Upper lobe of left lung (tissue), 6 donors: ENCODE measurements at regions not wholly inside any gene's neighbourhood (a gene's known extent, or its start where the extent isn't known, plus 50 kb on each side); places are given as distances from the start of the nearest gene placed in this dataset.

ENCODE experiments used
- ATAC-seq, 2 donors: fragments of 200-7000 bp; cut with Tn5 transposase; one replicate each; pipeline ENCODE4 v1.9.1; 2022; ENCODE audit warnings: mild to moderate bottlenecking in 2 of 2, moderate library complexity in 2 of 2; ENCODE audit not compliant: low FRiP score in 2 of 2
- DNase-seq, 2 donors: peaks; one replicate each; pipeline ENCODE4 v3.0.0-alpha.2; 2019 to 2020
- H3K27ac ChIP-seq, 4 donors: fragments of 200-600 bp; sonication (generic); one replicate each; pipeline ENCODE4 v1.5.1; 2016 to 2019
- H3K27me3 ChIP-seq, 4 donors: fragments of 200-600 bp; sonication (generic); one replicate each; pipeline ENCODE4 v1.5.1; 2017 to 2019
- H3K36me3 ChIP-seq, 4 donors: fragments of 200-600 bp; sonication (generic); one replicate each; pipeline ENCODE4 v1.5.1; 2016 to 2019
- H3K4me1 ChIP-seq, 4 donors: fragments of 200-600 bp; sonication (generic); one replicate each; pipeline ENCODE4 v1.5.1; 2018 to 2019
- H3K4me3 ChIP-seq, 4 donors: fragments of 200-600 bp; sonication (generic); one replicate each; pipeline ENCODE4 v1.5.1; 2017 to 2019; ENCODE audit warnings: mild to moderate bottlenecking in 2 of 4, moderate library complexity in 1 of 4
- H3K9me3 ChIP-seq, 4 donors: fragments of 200-600 bp; sonication (generic); one replicate each; pipeline ENCODE4 v1.5.1; 2018 to 2019
- EP300 ChIP-seq, 4 donors: sonication (generic); formaldehyde crosslinking; IDR thresholded peaks; one replicate each; pipeline ENCODE4 v1.5.1; 2017; ENCODE audit warnings: antibody characterized with exemption in 4 of 4, control low read depth in 2 of 4
- POLR2A ChIP-seq, 4 donors: fragments of 450-650 bp; IDR thresholded peaks; one replicate each; pipeline ENCODE4 v1.5.1; 2016 to 2017; ENCODE audit warnings: antibody characterized with exemption in 4 of 4, mild to moderate bottlenecking in 2 of 4
- POLR2AphosphoS5 ChIP-seq, 2 donors: sonication (generic); formaldehyde crosslinking; IDR thresholded peaks; one replicate each; pipeline ENCODE4 v1.5.1; 2017; ENCODE audit warnings: antibody characterized with exemption in 2 of 2
- WGBS, 2 donors: methylation state at CpG; one replicate each; pipeline ENCODE4 v1.1.5; 2017 to 2018; 5-methylcytosine and 5-hydroxymethylcytosine counted together
- TF ChIP-seq, protein P1 (sequence below), 6 experiments: fragments of 450-650 bp in 4 of 6; fragments of 200-600 bp in 2 of 6; sonication (generic) in 2 of 6; IDR thresholded peaks; one replicate each; pipeline ENCODE4 v1.5.1; 2016 to 2019; ENCODE audit warnings: antibody characterized with exemption in 6 of 6
- donor health status: DM: no; HTN: no; CAD: no; lungs with moderate emphysema.
- donor health status: DM: no; HTN: yes; CAD: no; lungs with severe emphysema.

DNA sequence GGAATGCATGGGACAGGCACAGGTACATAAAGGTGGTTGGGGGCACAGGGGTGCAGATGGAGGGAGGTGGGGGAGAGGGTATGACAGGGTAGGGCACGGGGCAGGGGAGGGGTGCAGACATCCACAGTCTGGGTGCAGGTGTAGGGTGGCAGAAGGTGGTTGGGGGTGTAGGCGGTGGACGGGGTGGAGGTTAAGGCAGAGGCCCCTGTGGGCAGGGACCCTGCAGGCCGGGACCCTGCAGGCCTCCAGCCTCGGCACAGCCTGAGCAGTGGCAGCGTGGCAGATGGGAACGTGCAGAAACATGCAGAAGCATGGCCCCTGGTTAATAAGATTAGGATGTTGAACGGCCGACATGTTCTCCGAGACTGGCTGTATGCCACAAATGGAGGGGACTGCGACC, 115.2 kb downstream of the RBFOX3 start:
- ATAC-seq (no peak), DNase-seq (no peak)
- TF ChIP-seq POLR2AphosphoS5 (IDR thresholded peaks at IDR 0.05) (no peak), EP300 (IDR thresholded peaks at IDR 0.05) (no peak), POLR2A (IDR thresholded peaks at IDR 0.05) (no peak)
- TF ChIP-seq, protein P1, sequence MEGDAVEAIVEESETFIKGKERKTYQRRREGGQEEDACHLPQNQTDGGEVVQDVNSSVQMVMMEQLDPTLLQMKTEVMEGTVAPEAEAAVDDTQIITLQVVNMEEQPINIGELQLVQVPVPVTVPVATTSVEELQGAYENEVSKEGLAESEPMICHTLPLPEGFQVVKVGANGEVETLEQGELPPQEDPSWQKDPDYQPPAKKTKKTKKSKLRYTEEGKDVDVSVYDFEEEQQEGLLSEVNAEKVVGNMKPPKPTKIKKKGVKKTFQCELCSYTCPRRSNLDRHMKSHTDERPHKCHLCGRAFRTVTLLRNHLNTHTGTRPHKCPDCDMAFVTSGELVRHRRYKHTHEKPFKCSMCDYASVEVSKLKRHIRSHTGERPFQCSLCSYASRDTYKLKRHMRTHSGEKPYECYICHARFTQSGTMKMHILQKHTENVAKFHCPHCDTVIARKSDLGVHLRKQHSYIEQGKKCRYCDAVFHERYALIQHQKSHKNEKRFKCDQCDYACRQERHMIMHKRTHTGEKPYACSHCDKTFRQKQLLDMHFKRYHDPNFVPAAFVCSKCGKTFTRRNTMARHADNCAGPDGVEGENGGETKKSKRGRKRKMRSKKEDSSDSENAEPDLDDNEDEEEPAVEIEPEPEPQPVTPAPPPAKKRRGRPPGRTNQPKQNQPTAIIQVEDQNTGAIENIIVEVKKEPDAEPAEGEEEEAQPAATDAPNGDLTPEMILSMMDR (IDR thresholded peaks at IDR 0.05) = no peak
- no peak overlapping the region for H3K4me3 ChIP-seq
- 85 to 90% methylated on average over 11 of the region's 11 CpGs for WGBS, 2 donors
- no peak overlapping the region for H3K27ac ChIP-seq
- H3K36me3 ChIP-seq = no peaks in the 10 kb centered on the region
- no peaks in the 10 kb centered on the region for H3K27me3 ChIP-seq
- no peaks in the 10 kb centered on the region for H3K9me3 ChIP-seq
- H3K4me1 ChIP-seq = no peaks in the 10 kb centered on the region

DNA sequence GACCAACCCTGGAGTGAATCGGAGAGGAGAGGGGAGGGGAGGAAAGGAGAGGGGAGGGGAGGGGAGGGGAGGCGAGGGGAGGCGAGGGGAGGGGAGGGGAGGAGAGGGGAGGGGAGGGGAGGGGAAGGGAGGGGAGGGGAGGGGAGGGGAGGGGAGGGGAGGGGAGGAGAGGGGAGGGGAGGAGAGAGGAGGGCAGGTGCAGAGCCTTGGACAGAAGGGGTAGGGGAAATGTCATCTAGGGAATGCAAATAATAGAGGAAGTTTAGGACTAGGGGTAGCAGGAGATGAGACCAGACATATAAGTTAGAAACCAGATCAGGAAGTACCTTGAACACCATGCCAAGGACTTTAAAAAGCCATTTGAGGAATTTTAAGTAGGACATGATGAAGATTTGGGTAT, 119.8 kb downstream of the RBFOX3 start:
- no peak overlapping the region for H3K4me3 ChIP-seq
- no peaks in the 10 kb centered on the region for H3K36me3 ChIP-seq
- H3K27me3 ChIP-seq = no peaks in the 10 kb centered on the region
- no peak for DNase-seq
- H3K4me1 ChIP-seq = no peaks in the 10 kb centered on the region
- no peaks in the 10 kb centered on the region for H3K9me3 ChIP-seq
- no peak for ATAC-seq
- WGBS, 2 donors = 100% methylated on average over 1 of the region's 3 CpGs; no CpG with 5 or more reads in 1 of the 2 donors
- no peak for TF ChIP-seq POLR2A (IDR thresholded peaks at IDR 0.05)
- TF ChIP-seq POLR2AphosphoS5 (IDR thresholded peaks at IDR 0.05) = no peak
- TF ChIP-seq, protein P1 (IDR thresholded peaks at IDR 0.05) = no peak
- TF ChIP-seq EP300 (IDR thresholded peaks at IDR 0.05) = no peak
- no peak overlapping the region for H3K27ac ChIP-seq

DNA sequence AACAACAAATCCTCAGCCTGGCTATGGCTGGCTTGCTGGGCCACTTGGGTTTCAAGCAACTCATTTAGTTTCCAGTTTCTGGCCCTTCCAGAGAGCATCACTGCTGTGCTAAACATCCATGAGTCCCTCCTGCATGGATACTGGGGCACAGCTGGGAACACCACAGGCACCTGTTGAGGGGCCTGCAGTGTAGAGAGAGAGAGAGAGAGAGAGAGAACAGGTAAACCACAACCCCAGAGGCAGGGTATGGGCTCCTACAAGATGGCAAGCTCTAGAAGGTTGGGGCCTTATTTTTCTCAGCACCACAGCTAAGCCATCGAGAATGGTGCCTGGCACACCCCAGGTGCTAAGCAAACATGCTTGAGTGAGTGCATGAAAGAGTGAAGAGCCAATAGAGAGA, 120.3 kb downstream of the RBFOX3 start:
- Histone ChIP-seq H3K27me3 (peaks cover 0 to 2% (median 0%) of the 10 kb centered on the region in 4 donors), H3K27ac (no peak overlapping the region), H3K9me3 (no peaks in the 10 kb centered on the region), H3K36me3 (no peaks in the 10 kb centered on the region), H3K4me1 (no peaks in the 10 kb centered on the region), H3K4me3 (no peak overlapping the region)
- no peak for ATAC-seq
- WGBS, 2 donors = 16 to 21% methylated on average over 1 of the region's 1 CpG
- TF ChIP-seq, protein P1 (IDR thresholded peaks at IDR 0.05) = no peak
- TF ChIP-seq EP300 (IDR thresholded peaks at IDR 0.05) = no peak
- no peak for TF ChIP-seq POLR2A (IDR thresholded peaks at IDR 0.05)
- no peak for TF ChIP-seq POLR2AphosphoS5 (IDR thresholded peaks at IDR 0.05)
- no peak for DNase-seq

DNA sequence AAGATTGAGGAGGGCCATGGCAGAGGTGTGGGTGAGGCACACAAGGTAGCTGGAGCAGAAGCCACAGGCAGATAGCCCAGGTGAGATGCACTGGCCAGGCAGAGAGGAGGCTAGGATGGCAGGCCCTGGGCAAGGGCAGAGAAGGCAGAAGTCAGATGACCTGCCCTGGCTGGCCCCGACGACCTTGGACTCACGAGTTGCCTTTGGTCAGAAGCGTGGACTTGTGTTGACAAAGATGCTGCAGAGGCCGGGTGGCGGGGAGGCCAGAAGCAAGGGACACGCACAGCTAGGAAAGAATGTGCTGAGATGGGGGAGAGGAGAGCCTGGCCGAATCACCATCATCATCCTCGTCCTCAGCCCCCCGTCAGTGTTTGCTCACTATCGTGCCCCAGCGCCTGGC, 123.7 kb downstream of the RBFOX3 start:
- TF ChIP-seq, protein P1 (IDR thresholded peaks at IDR 0.05) = no peak
- Histone ChIP-seq H3K27me3 (peaks cover 0 to 4% (median 1%) of the 10 kb centered on the region in 4 donors), H3K4me3 (no peak overlapping the region), H3K27ac (no peak overlapping the region), H3K4me1 (no peaks in the 10 kb centered on the region), H3K36me3 (no peaks in the 10 kb centered on the region), H3K9me3 (no peaks in the 10 kb centered on the region)
- ATAC-seq (no peak), DNase-seq (no peak)
- WGBS, 2 donors = 80 to 85% methylated on average over 3 to 12 of the region's 12 CpGs

DNA sequence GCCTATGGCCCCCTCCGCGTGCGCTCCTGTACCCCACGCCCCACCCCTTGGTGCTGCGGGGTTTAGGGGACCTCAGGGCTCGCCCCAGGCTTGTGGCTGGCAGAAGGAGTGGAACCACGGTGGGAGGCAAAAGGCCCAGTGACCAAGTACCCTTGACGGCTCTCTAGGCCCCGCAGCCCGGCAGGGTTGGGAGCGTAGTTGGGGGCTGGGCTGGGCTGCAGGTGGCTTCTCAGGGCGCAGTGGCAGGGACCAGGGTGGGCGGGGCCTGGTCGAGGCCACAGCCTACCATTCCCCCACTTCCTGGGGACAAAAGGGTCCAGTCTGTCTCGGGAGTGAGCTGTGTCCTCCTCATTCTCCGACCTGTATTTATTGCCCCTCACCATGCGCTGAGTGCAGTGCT, 124.9 kb downstream of the RBFOX3 start:
- no peak for TF ChIP-seq EP300 (IDR thresholded peaks at IDR 0.05)
- TF ChIP-seq, protein P1 (IDR thresholded peaks at IDR 0.05) = no peak
- no peak for TF ChIP-seq POLR2AphosphoS5 (IDR thresholded peaks at IDR 0.05)
- TF ChIP-seq POLR2A (IDR thresholded peaks at IDR 0.05) = no peak

More for the DNA sequence above, 124.9 kb downstream of the RBFOX3 start:
- no peak overlapping the region for H3K4me3 ChIP-seq
- H3K9me3 ChIP-seq = no peaks in the 10 kb centered on the region
- DNase-seq = no peak
- no peak overlapping the region for H3K27ac ChIP-seq
- H3K4me1 ChIP-seq = no peaks in the 10 kb centered on the region
- no peak for ATAC-seq
- no peaks in the 10 kb centered on the region for H3K36me3 ChIP-seq
- H3K27me3 ChIP-seq = peaks cover 0 to 11% (median 1%) of the 10 kb centered on the region in 4 donors
- WGBS, 2 donors = 53 to 58% methylated on average over 14 to 16 of the region's 17 CpGs
